Islet precursor cell (in vitro differentiated cells): ENCODE measurements at regions not wholly inside any gene's neighbourhood (a gene's known extent, or its start where the extent isn't known, plus 50 kb on each side); places are given as distances from the start of the nearest gene placed in this dataset.
"Not testable (repeated sequence)": the region's sequence is repeated elsewhere in the genome, so short reads cannot be mapped to it uniquely, and the experiment has no call there.

Experiments
- DNase-seq: peaks from one replicate; pipeline ENCODE4 v3.0.0-alpha.2; 2018

- DNase-seq = peak; percentile 22
Measured at GRCh38 chr9:113665064-113665463, 201.5 kb downstream of the RGS3 start.

GRCh38 chr9:113665756-113666155, 202.2 kb downstream of the RGS3 start:
- DNase-seq = peak; percentile 29

GRCh38 chr9:113668061-113668460, 204.5 kb downstream of the RGS3 start:
- DNase-seq = no peak

GRCh38 chr9:113669522-113670115, 206.1 kb downstream of the RGS3 start:
- DNase-seq = no peak

GRCh38 chr9:113673726-113674125, 202.4 kb upstream of the ZNF618 start:
- no peak for DNase-seq

- DNase-seq = no peak
Measured at GRCh38 chr9:113674436-113674835, 201.7 kb upstream of the ZNF618 start.

GRCh38 chr9:113675475-113675941, 200.6 kb upstream of the ZNF618 start:
- DNase-seq = no peak

GRCh38 chr9:113677057-113677456, 199.1 kb upstream of the ZNF618 start:
- DNase-seq = no peak

GRCh38 chr9:113677569-113677968, 198.5 kb upstream of the ZNF618 start:
- DNase-seq = no peak

GRCh38 chr9:113678119-113678858, 197.8 kb upstream of the ZNF618 start:
- no peak for DNase-seq

- no peak for DNase-seq
Measured at GRCh38 chr9:113678859-113679256, 197.3 kb upstream of the ZNF618 start.

- DNase-seq = peak; percentile 88
Measured at GRCh38 chr9:113682297-113682771, 193.8 kb upstream of the ZNF618 start.

- not testable (repeated sequence) for DNase-seq
Measured at GRCh38 chr9:113685636-113686035, 190.5 kb upstream of the ZNF618 start.

GRCh38 chr9:113687107-113687679, 188.9 kb upstream of the ZNF618 start:
- no peak for DNase-seq

- DNase-seq = no peak
Measured at GRCh38 chr9:113687680-113688371, 188.3 kb upstream of the ZNF618 start.

GRCh38 chr9:113690055-113690740, 185.9 kb upstream of the ZNF618 start:
- no peak for DNase-seq

GRCh38 chr9:113692256-113692655, 183.9 kb upstream of the ZNF618 start:
- no peak for DNase-seq

GRCh38 chr9:113694912-113695311, 181.2 kb upstream of the ZNF618 start:
- no peak for DNase-seq

GRCh38 chr9:113695440-113695851, 180.7 kb upstream of the ZNF618 start:
- no peak for DNase-seq

GRCh38 chr9:113695901-113696300, 180.2 kb upstream of the ZNF618 start:
- peak; percentile 74 for DNase-seq

GRCh38 chr9:113701774-113702755, 174.0 kb upstream of the ZNF618 start:
- DNase-seq = peak; percentile 38
